Hematopoietic multipotent progenitor cell treated with erythropoietin and hydrocortisone succinate and interleukin-3 and kit ligand, for 8 days (in vitro differentiated cells): ENCODE measurements at regions not wholly inside any gene's neighbourhood (a gene's known extent, or its start where the extent isn't known, plus 50 kb on each side); places are given as distances from the start of the nearest gene placed in this dataset.
"Not testable (repeated sequence)": the region's sequence is repeated elsewhere in the genome, so short reads cannot be mapped to it uniquely, and the experiment has no call there.

Experiments
- DNase-seq: peaks from one replicate; pipeline ENCODE4 v3.0.0-alpha.2; 2015

DNA sequence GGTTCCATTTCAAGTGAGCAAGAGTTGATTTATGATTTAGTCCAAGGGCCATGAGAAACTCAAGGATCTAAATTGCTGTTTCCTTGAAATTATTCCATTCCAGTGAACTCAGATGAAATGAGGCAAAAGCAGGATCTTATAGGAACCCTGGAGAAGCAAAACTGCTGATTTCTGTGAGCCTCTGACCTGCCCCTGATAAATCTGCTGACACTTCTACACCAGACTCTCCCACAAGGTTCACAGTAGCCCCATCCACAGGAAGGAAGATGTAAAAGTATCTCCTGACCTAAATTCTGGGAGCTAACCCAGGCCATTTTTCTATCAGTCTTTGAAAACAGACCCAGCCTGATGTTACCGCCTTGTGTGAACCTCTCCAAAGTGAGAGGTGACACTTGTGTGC is 987.6 kb upstream of the AUTS2 start:
- DNase-seq = no peak

- no peak for DNase-seq
These were observed 984.9 kb upstream of the AUTS2 start for GRCh38 chr7:68613405-68613804.

GRCh38 chr7:68613897-68614296 is 984.4 kb upstream of the AUTS2 start:
- no peak for DNase-seq

DNA sequence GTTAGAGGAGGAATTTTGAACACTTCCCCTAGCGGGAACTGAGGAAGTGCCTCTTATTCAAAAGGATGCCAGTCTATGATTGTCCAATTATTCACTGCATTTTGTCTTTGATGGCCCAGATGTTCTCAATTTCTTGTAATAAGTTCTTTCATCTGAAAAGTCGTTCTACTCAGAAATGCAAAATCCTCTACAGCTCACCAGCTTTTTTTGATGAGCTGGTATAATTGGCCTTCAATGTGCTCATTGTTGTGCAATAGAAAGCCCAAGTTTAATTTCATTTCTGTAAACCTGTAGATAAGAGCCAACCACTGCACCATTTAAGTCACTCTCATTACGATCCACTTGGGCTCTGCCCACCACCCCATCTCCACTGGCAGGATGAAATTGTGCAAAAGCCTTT is 978.7 kb upstream of the AUTS2 start:
- no peak for DNase-seq

DNA sequence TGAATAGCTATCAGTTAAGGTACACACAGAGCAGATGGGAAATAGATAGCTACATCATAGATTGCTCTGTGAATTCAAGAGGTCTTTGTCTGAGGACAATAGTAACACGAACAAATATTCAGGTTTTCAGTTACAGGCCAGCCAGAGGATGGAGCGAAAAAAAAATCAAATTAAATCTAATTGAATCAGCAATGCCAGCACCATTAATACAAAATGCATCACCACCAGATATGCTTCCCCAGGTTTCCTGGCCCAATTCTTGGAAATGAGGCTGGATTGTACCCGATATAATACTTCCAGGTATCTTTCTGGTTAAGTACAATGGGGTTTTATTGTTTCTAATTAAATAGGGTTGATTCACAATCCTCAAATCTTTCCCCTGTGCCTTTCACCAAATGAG is 975.8 kb upstream of the AUTS2 start:
- no peak for DNase-seq

- no peak for DNase-seq
These were observed 975.2 kb upstream of the AUTS2 start for GRCh38 chr7:68623030-68623429.

- no peak for DNase-seq
These were observed 970.9 kb upstream of the AUTS2 start for GRCh38 chr7:68627247-68627864.

GRCh38 chr7:68630914-68631313 is 967.4 kb upstream of the AUTS2 start:
- not testable (repeated sequence) for DNase-seq

DNA sequence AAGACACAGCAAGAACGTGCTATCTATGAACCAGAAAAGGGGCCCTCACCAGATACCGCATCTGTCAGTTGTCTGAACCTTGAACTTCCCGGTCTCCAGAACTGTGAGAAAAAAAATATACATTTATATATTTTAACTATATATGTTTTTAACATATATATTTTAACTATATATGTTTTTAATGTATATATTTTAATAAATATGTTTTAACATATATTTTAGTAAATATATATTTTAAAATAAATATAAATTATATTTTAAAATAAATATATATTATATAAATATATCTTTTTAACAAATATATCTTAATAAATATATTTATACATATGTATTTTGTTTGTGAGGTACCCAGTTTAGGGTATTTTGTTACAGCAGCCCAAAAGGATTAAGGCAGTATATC is 958.2 kb upstream of the AUTS2 start:
- no peak for DNase-seq

DNA sequence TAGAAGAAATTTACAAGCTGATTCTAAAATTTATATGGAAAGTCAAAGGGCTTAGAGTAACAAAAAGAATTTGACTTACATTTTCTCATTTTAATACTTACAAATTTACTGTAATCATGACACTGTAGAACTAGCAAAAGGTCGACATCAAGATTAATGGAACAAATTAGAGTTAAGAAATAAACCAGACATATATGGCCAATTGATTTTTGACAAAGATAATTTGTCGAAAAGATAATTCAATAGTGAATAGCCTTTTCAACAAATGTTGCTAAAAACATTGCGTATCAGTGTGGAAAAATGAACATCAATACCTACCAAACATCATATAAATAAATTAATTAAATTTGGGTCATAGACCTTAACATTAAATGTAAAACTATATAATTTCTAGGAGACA is 955.5 kb upstream of the AUTS2 start:
- DNase-seq = no peak

- no peak for DNase-seq
These were observed 934.9 kb upstream of the AUTS2 start for GRCh38 chr7:68663392-68663791.

DNA sequence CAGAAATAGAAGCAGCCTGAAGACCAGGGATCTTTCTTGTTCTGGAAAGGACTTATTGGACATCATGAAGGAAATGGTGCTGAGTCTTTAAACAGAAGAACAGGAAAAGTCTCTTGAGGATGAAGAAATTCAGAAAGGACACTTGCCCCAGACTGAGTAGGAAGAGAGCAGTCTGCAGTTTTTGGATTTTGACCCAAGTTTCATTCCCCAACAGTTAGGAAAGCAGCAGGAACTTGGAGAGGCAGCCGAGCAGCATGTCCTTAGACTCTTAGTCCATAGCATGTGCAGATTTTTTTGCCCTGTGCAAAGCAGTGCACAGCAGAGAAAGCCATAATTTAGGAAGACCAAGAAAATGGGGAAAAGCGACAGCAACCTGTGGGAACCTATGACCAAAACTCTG is 927.2 kb upstream of the AUTS2 start:
- DNase-seq = no peak

- no peak for DNase-seq
These were observed 926.6 kb upstream of the AUTS2 start for GRCh38 chr7:68671671-68672070.

DNA sequence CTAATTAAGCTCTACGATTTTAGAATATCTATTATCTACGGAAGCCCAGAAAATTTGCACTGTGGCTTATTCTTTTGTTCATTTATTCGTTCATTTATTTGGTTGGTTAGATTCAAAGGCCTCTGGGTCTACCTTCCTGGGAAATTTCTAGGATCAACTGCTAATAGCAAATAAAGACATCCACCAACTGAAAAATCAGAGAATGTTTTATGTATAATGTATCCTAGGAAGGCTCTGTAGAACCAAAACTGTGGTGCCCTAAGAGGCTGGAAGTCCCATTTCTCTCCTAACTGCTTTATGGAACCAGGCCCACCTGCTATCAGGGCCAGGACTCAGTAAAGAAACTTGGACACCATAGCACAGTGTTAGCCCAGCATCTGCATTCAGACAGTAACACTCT is 923.4 kb upstream of the AUTS2 start:
- no peak for DNase-seq

- no peak for DNase-seq
These were observed 921.3 kb upstream of the AUTS2 start for GRCh38 chr7:68676813-68677535.

DNA sequence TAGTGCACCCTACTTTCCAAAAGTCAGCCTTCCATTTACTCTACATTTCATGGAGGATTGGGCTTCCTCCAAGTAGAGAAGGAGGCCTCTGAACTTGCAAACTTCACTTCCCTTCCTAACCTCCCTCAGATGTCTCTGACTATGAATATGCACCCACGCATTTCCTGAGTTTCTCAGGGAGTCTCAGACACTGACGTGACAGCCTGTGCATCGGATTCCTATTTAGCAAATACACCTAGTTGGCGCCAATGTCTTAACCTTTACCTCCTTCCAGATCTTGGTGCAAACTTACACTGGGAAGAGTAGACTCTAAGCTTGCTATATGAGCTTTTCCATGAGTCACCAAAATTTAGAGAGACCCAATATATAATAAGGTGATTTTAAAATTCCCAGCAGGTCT is 920.1 kb upstream of the AUTS2 start:
- DNase-seq = no peak

GRCh38 chr7:68679459-68680234 is 918.6 kb upstream of the AUTS2 start:
- DNase-seq = no peak

GRCh38 chr7:68680235-68680872 is 917.9 kb upstream of the AUTS2 start:
- no peak for DNase-seq

- no peak for DNase-seq
These were observed 915.4 kb upstream of the AUTS2 start for GRCh38 chr7:68682910-68683309.

DNA sequence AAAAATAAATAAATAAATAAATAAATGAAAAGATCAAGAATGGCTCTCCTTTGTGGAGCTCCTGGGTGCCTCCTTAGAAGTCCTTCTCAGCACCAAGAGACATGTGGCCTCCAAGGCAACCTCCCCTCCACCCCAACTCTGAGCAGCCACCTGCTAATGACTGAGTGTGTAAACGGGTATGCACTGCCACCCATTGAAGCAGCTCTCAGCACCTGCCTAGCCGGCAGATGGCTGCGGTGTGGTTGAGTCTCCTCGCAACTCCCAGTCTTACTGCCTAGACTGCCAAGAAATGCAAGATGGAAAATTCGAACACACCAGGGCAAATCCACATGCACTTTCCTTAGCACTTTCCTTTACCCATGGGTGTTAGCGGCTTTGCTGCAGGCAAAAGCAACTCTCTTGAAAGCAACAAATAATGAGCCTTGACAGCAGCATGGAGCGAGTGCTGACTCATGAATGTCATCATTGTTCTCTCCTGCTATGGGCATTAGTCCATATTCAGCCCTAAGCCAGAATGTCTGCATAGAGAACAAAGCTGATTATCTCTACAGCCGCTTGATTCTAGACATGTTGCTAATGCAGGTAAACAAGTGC is 913.9 kb upstream of the AUTS2 start:
- DNase-seq = no peak

DNA sequence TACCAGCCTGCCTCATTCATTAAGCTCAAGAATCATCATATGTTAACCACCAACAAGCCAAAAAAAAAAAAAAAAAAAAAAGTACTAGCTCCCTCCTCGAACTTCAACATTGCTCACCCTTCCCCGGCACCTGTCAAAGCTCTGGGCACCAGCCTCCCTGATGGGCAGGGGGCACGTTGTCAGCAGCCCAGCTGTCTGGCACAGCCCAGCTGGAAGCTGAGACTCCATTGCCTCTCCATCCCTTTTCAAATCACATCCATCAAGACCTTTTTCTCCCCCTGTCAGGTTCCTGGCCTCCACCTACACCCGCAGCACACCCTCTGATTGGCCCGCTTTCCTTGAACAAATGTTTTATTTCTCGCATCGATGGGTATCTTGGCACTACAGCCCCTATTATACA is 913.3 kb upstream of the AUTS2 start:
- no peak for DNase-seq

DNA sequence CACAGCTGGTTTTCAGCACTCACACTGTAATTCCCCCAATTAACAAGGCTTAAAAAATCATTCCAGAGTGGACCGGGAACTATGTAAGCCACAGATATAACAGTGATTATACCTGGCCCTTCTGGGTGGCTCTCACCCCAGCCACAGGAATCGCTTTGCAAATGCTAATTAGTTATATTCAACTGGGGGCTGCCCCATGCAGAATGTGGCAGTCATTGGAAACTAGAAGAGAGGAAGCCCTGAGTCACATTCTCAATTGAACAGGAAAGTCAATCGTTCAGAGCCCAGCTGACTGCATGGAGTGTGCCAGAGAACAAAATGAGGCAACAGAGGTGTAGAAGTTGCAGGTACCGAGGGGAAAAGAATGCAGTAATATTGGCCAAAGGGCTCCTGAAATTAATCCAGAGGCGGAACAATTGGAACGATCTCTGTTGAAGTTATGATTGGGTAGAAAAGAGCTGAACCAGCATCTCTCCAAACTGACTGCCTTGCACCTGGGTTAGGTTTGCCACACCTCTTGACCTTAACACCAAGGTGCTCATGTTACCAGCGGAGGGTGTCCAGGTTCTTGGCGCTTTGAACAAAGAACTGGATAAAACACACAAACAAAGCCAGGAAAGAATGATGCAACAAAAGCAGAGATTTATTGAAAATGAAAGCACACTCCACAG is 909.7 kb upstream of the AUTS2 start:
- no peak for DNase-seq

DNA sequence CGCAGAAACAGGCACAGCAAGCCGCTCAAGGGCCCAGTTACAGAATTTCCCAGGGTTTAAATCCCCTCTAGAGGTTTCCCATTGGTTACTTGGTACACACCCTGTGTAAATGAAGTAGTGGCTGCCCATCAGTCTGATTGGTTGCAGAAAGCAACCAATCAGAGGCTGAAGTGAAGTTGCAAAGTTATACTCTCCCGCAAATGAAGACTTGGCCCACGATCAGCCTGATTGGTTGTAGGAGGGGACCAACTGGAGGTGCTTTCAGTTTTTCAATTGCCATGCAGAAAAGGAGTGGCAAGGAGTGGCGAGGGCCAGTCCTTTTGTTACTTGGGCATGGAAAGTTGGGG is 909.2 kb upstream of the AUTS2 start:
- DNase-seq = no peak
